GM19351 (cell line): ENCODE measurements at regions not wholly inside any gene's neighbourhood (a gene's known extent, or its start where the extent isn't known, plus 50 kb on each side); places are given as distances from the start of the nearest gene placed in this dataset.
"Not testable (repeated sequence)": the region's sequence is repeated elsewhere in the genome, so short reads cannot be mapped to it uniquely, and the experiment has no call there.

Experiments
- ATAC-seq: cut with Tn5 transposase; IDR thresholded peaks from one replicate; pipeline ENCODE4 v1.9.1; 2021; ENCODE audit warnings: mild to moderate bottlenecking, moderate library complexity; ENCODE audit not compliant: unreplicated experiment

DNA sequence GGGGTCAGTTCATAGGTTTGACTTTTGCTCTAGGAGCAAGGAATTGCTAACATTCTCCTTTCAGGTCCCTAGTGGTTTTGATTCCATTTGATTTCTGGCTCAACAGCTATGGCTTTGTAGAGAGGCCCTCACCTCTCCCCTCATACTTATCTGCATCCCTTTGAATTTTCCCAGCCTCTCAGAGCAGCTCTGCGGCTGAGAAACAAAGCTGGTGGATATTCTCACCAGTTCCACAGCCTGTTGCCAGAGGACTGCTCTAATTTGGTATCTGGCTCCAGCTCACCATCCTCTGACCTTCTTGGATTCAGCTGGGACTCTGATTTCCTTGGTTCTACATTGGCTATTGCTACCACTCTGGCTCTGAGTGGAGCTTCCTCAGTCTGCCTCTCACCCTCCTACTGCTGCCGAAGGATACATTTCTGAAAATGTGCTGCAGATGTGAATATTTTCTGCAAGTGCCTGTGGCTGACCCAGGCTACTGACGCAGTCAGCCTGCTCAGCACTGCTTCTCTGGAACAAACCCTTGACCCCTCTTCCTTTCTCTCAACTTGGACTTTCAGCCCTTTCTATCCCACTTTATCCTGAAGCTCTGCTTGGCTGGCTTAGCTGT lies 110.9 kb upstream of the ENPEP start:
- no peak for ATAC-seq

- no peak for ATAC-seq
Measured at GRCh38 chr4:110361921-110362320, 114.0 kb upstream of the ENPEP start.

DNA sequence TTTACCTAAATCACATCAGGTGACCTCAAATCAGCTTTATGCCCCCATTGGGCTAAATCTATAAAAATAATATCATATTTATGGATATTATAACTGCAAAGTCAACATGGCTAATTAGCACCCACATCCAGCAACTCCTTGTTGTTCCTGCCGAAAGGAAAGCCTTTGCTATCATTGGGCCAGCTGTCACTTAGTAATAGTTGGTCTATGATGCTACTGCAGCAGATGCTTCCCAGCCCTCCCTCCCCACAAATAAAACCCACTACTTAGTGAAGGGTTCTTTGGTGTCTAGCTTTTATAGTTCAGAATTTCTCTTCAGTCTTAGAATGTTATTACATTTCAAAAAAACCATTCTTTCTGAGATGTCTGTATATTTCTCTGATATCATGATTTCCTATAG lies 116.9 kb upstream of the ENPEP start:
- ATAC-seq = no peak

DNA sequence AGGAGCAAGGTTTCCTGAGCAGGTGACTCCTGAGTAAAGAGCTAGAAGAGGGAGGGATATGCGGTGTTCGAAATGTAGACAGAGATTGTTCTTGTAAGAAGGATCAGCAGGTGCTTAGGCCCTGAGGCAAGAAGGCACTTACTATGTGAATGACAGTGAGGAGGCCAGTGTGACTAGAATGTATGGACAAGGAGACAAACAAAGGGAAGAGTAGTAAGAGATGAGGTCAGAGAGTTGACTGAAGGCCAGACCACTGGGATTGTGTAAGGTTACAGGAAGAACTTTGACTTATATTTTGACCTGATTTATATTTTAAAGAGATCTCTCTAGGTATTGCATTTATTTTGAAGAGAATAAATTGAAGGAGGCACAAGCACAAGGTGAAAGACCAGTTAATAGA lies 118.4 kb upstream of the ENPEP start:
- no peak for ATAC-seq

GRCh38 chr4:110354460-110354859 lies 121.5 kb upstream of the ENPEP start:
- ATAC-seq = no peak

- no peak for ATAC-seq
Measured at GRCh38 chr4:110352670-110353442, 123.1 kb upstream of the ENPEP start.

DNA sequence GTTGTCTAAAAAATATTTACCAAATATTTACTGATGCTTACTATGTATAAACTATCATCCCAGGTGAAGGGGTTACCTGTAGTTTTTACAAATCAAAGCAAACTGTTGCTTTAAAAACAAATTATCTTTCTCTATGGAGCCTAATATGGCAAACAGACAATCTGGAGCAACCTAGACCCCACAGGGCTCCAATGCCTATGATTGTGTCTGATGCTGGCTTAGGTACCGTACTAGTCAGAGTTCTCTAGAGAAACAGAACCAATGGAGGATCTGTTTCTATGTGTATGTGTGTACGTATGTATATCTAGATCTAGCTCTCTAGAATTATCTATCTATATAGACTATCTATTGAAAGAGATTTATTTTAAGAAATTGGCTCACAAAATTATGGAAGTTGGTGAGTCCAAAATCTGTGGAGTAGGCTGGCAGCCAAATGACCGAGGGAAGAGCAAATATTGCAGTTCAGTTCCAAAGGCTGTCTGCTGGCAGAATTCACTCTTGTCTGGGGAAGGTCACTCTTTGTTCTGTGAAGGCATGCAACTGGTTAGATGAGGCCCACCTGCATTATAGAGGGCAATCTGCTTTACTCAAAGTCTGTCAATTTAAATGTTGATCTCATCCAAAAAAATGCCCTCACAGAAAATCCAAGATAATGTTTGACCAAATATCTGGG lies 127.1 kb upstream of the ENPEP start:
- ATAC-seq = no peak

GRCh38 chr4:110347805-110348204 lies 128.2 kb upstream of the ENPEP start:
- no peak for ATAC-seq

GRCh38 chr4:110344165-110344564 lies 131.8 kb upstream of the ENPEP start:
- ATAC-seq = peak; percentile 42

DNA sequence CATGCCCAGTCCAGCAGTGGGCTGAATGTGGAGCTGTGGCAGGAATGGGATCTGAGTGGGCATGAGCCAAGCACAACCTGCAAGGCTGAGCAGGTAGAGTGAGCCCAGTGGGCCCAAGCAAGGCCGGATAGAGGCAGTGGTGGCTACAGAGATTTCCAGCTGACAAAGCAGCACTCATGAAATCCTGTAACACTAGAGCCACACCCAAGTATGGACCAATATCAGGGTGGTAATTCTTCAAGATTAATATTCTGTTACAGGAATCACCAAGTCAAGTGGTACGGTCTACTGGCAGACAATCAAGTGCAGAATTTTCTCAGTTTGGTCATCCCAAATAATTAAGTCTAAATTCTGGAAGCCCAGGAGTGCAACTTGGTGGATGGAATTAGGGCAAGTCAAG lies 132.4 kb upstream of the ENPEP start:
- no peak for ATAC-seq

- peak; percentile 70 for ATAC-seq
Measured at GRCh38 chr4:110341118-110341517, 134.8 kb upstream of the ENPEP start.

- no peak for ATAC-seq
Measured at GRCh38 chr4:110335399-110335798, 137.0 kb upstream of the ELOVL6 start.

DNA sequence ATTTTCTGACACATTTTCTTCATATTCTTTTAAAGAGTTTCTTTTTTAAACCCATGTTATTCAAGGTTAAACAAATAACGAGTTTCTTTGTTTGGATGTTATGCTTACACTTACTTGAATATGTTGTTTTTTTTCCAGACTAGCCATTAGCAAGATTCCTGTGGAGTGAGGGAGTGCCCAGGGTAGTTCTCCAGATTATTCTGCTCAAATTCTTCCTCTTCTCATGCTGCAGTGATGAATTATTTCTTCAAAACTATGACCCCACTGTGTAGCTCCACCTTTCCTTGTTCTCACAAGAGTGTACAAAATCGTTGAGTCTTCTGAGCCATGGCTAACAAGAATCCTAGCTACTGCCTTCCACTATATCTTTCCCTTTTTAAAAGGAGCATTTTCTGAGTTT lies 134.1 kb upstream of the ELOVL6 start:
- ATAC-seq = no peak

DNA sequence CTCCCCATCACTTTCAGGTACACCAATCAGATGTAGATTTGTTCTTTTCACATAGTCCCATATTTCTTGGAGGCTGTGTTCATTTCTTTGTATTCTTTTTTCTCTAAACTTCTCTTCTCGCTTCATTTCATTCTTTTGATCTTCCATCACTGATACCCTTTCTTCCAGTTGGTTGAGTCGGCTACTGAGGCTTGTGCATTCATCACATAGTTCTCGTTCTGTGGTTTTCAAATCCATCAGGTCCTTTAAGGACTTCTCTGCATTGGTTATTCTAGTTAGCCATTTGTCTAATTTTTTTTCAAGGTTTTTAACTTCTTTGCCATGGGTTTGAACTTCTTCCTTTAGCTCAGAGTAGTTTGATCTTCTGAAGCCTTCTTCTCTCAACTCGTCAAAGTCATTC lies 128.0 kb upstream of the ELOVL6 start:
- ATAC-seq = not testable (repeated sequence)

GRCh38 chr4:110310795-110311194 lies 112.4 kb upstream of the ELOVL6 start:
- ATAC-seq = peak; percentile 83

DNA sequence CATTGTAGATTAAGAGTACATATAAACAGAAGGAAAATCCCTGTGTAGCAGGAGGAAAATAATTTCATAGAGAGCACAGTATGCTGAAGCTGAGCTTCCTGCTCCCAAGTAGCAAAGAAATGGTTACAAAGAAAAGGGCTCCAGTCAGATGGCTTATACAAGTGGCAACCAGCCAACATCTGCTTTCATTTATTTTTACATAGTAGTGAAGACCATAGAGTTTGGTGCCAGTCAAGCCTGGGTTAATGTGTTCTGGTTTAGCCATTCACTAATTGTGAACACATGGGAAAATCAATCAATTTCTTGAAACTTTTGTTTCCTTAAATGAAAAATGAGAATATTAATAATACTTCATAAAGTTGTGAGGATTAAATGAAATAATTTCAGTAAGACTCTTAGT lies 111.3 kb upstream of the ELOVL6 start:
- no peak for ATAC-seq

- no peak for ATAC-seq
Measured at GRCh38 chr4:110306303-110306702, 107.9 kb upstream of the ELOVL6 start.

DNA sequence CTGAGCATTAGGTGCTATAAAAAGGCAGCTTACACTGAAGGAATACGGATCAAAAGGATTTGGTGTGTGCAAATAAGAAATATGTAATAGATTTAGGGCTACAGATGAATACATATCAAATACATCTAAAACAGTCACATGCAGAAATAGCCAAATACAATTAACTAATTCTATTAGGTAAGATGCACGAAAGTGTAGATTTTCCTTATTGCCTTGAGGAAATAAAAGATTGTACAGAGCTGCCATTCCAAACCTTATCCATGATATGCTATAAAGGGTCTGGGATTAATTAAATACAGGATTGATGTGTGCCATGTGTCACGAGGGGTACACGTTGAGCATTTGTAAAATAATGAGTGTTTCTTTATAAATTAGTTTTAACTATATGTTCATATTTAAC lies 107.0 kb upstream of the ELOVL6 start:
- no peak for ATAC-seq

DNA sequence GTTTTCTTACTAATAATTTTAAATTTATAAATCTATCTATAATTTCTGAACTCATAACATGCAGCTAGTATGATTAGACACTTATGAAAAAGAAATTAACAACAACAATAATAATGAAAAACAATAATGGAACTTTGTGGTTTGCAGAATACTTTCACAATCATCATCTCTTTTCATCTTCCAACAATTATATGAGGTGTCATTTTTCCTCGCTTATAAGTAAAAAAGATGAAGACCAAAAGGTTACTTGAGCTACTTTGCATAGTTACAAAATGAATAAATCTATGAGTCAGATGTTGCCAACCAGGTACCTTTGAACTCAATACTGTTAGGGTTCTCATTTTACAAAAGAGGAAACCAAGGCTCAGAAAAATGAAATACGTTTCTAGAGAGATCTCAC lies 98.5 kb upstream of the ELOVL6 start:
- peak; percentile 93 for ATAC-seq

- no peak for ATAC-seq
Measured at GRCh38 chr4:110294165-110294564, 95.8 kb upstream of the ELOVL6 start.

DNA sequence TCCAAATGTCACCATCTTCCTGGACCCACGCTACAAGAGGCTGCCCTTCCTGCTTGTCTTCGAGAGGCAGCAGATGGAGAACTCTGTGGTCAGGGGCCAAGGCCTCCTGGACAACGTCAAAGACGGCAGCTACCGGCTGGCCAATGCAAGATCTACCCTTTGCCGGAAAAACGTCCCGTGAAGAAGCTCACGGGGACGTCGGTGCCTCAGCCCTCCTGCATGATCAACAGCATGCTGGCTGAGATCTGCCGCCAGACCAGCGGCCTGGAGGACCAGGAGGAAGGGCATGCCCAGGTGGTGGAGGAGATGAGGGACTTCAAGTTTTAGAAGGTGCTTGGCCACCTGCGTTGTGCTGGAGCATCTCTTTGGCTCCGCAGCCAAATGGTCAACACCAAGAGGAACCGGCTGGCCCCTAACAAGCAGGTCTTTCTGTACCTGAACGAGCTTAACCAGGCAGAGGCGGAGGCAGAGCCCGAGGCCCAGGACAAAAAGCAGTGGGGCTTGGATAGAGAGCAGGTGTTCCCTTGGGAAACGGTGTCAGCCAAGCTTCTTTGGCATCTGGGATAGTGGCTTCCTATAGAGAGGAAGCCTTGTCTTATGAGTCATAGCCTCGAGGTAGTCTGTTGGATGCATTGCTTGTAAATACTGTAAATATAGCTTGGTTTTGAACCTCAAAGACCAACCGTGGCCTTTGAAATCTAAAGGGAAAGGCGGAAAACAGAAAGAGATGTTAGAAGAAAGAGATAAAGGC lies 94.8 kb upstream of the ELOVL6 start:
- no peak for ATAC-seq
